ENCODE measurements at regions not wholly inside any gene's neighbourhood (a gene's known extent, or its start where the extent isn't known, plus 50 kb on each side); places are given as distances from the start of the nearest gene placed in this dataset.

DNA sequence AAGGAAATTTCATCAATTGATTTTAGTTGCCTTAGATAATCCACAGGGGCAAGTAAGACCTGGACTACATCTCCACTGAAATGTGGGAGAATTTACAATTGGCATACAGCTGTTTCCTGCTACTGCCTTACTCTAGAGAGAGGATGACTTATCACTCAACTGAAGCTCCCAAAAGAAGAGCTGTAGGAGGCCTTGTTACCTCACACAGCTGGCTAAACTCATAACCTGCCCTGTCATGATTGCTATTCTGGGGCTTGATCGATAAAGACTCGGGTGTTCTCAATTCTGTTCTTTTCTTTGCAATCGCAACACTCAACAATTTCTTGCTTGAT is 1396.4 kb downstream of the EFNB2 start:
- DNase-seq (ENCODE audit: low read depth): no peak
- Histone ChIP-seq H3K27me3 (ENCODE audit: control insufficient read depth, insufficient read depth, low read length) (no peaks in the 10 kb centered on the region), H3K4me3 (ENCODE audit: low read depth, low read length) (no peak overlapping the region), H3K36me3 (ENCODE audit: control insufficient read depth, insufficient read depth, low read length) (no peaks in the 10 kb centered on the region)
- TF ChIP-seq, protein P1, sequence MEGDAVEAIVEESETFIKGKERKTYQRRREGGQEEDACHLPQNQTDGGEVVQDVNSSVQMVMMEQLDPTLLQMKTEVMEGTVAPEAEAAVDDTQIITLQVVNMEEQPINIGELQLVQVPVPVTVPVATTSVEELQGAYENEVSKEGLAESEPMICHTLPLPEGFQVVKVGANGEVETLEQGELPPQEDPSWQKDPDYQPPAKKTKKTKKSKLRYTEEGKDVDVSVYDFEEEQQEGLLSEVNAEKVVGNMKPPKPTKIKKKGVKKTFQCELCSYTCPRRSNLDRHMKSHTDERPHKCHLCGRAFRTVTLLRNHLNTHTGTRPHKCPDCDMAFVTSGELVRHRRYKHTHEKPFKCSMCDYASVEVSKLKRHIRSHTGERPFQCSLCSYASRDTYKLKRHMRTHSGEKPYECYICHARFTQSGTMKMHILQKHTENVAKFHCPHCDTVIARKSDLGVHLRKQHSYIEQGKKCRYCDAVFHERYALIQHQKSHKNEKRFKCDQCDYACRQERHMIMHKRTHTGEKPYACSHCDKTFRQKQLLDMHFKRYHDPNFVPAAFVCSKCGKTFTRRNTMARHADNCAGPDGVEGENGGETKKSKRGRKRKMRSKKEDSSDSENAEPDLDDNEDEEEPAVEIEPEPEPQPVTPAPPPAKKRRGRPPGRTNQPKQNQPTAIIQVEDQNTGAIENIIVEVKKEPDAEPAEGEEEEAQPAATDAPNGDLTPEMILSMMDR (IDR thresholded peaks at IDR 0.05; ENCODE audit: insufficient read depth, low read depth, low read length): no peak
- POLR2A ChIA-PET: no interaction called here
- CTCF ChIA-PET: interaction anchor here (1.6 kb wide), 1 partner anchor 9 kb away, joined by 6 read pairs; no protein-coding TSS in a partner anchor

DNA sequence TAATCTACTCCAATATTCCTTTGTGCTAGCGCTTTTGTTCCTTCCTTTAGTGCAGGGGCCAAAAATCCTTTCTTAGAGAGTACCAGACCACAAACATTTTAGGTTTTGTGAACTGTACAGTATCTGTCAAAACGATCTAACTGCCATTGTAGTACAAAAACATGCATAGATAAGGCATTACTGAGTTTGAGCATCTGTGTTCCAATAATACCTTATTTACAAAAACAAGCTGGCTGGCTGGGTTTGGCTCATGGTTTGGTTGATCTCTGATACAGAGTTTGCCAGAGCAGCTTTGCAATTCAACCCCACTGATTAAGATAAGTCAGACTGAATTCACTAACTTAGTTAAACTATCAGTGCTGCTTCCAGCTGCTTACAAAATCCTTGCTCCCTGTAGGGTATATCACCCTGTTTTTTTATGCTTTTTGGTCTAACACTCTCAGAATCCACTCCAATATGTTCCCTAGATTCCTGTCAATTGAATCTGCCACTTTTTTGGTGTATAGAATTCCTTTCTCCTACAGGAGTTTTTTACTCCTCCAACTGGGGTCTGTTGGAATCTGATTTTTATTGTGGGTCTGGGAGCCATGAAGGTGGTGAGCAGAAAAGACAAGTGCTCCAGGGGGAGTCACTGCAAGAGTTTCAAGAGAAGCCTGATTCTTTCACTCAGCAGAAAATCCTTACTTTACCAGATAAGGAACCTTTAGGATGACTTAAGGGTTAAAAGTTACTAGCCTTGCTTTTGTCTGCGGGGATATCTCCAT is 1399.4 kb downstream of the EFNB2 start:
- DNase-seq (ENCODE audit: low read depth): no peak
- ChIA-PET CTCF (no interaction called here), POLR2A (no interaction called here)
- no peaks in the 10 kb centered on the region for H3K27me3 ChIP-seq (ENCODE audit: control insufficient read depth, insufficient read depth, low read length)
- TF ChIP-seq, protein P1 (IDR thresholded peaks at IDR 0.05; ENCODE audit: insufficient read depth, low read depth, low read length): no peak
- no peak overlapping the region for H3K4me3 ChIP-seq (ENCODE audit: low read depth, low read length)
- no peaks in the 10 kb centered on the region for H3K36me3 ChIP-seq (ENCODE audit: control insufficient read depth, insufficient read depth, low read length)

DNA sequence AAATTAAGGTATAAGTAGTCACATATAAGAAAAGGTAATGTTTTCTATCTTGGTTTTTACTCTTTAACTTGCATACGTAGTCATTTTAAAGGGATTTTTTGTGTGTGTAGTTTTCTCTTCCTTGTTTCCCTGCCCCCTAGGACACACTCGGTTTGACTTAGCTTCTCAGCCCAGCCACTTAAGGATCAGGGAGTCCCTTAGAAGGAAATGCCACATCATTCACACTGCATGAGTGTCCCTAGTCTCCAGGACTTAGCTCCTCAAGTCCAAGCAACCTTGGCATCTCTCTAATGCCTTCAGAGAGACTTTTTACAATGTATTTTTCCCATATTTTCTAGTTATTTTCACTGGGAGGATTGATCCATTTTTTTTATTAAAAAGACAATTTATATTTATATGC is 1407.7 kb downstream of the EFNB2 start:
- Histone ChIP-seq H3K4me3 (ENCODE audit: low read depth, low read length) (no peak overlapping the region), H3K27me3 (ENCODE audit: control insufficient read depth, insufficient read depth, low read length) (no peaks in the 10 kb centered on the region), H3K36me3 (ENCODE audit: control insufficient read depth, insufficient read depth, low read length) (no peaks in the 10 kb centered on the region)
- DNase-seq (ENCODE audit: low read depth): no peak
- TF ChIP-seq, protein P1 (IDR thresholded peaks at IDR 0.05; ENCODE audit: insufficient read depth, low read depth, low read length): no peak
- ChIA-PET POLR2A (no interaction called here), CTCF (no interaction called here)

DNA sequence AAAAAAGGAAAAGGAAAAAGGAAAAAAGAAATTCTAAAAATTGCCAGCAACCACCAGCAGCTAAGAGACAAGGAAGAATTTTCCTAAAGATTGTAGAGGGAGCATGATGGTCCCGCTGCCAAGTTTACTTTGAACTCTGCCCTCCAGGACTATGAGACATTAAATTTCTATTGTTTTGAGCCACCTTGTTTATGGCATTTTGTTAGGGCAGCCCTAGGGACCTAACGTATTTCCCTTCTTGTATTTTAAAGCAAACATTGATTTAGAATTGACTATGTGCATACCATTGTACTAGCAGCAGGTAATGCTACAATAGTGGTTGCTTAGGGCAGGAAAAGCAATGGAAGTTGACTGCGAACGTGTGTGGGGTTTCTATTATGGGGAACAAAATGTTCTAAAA is 1414.2 kb downstream of the EFNB2 start:
- CTCF ChIA-PET: no interaction called here
- TF ChIP-seq, protein P1 (IDR thresholded peaks at IDR 0.05; ENCODE audit: insufficient read depth, low read depth, low read length): no peak
- no peaks in the 10 kb centered on the region for H3K27me3 ChIP-seq (ENCODE audit: control insufficient read depth, insufficient read depth, low read length)
- no peaks in the 10 kb centered on the region for H3K36me3 ChIP-seq (ENCODE audit: control insufficient read depth, insufficient read depth, low read length)
- POLR2A ChIA-PET: no interaction called here
- no peak for DNase-seq (ENCODE audit: low read depth)
- no peak overlapping the region for H3K4me3 ChIP-seq (ENCODE audit: low read depth, low read length)

DNA sequence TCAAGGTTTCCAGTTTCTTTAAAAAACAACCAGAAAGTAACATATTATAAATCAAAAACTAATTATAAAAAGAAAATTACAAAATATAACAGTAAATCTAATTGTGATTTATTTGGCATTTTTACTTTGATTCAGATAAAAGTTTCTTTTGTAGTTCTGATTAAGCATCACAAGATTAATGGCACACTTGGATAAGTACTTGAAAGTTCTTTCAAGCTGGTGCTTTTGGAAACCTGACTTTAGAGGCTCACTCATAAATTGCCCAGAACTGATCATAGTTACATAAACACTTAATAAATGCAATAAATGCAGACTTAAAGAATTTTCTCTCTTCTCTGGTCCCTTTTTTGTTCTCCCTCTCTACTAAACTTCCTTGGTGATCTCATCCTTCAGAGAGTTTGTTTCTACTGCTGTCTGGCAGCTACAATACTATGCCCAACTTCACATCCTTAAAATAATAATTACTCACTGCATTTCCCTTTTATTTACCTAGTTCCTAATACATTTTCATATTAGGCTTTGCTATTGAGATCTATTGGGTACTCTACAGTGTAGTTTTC is 1417.0 kb downstream of the EFNB2 start:
- no peaks in the 10 kb centered on the region for H3K36me3 ChIP-seq (ENCODE audit: control insufficient read depth, insufficient read depth, low read length)
- no peaks in the 10 kb centered on the region for H3K27me3 ChIP-seq (ENCODE audit: control insufficient read depth, insufficient read depth, low read length)
- H3K4me3 ChIP-seq (ENCODE audit: low read depth, low read length): no peak overlapping the region
- TF ChIP-seq, protein P1 (IDR thresholded peaks at IDR 0.05; ENCODE audit: insufficient read depth, low read depth, low read length): no peak
- CTCF ChIA-PET: no interaction called here
- POLR2A ChIA-PET: no interaction called here
- DNase-seq (ENCODE audit: low read depth): no peak

Data from BJ (cell line).